DLD1 (cell line): ENCODE measurements at regions not wholly inside any gene's neighbourhood (a gene's known extent, or its start where the extent isn't known, plus 50 kb on each side); places are given as distances from the start of the nearest gene placed in this dataset.

ENCODE experiments used
- in situ Hi-C: cut with HindIII; loops from 2 replicates; pipeline ENCODE4 v1.10.0; 2017; ENCODE audit warnings: low sequenced_read_pairs

DNA sequence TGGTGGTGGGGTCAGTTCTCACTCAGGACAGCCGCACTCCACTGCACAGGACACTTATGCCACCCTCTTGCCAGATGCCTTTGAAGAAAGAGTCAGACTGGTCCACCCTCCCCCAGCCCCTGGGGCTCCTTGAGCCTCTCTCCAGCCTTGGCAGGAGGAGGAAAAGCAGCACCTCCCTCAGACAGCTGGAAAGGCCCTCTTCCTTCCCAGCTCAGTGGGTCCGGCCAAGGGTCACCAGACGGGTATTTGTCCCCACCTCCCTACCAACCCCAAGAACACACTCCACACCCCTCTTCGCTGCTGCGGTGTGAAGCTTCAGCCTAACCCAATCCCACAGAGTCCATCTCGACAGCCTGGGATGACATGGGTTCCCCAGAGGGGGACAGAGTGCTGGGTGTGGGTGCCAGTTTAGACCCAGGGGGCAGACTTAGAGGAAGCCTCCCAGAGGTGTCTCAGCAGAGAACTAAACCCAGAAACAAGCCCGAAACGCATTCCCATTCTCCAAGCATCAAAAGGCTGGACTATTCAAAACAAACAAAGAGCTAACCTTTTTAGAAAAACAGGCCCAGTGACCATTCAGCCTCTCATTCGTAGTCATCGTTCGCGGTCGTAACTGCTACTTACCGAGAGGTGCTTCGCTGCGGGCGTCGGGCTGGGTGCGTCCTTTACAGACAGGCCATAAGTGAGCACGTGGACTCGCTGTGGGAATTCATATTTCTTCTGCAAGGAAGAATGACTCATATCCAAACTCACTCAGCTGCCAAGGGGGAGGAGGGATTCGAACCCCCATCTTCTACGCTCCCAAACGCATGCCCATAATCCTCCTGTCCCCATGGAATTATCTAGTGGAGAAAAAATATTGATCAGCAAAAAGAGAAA lies 57.5 kb upstream of the ANO1 start:
- in situ Hi-C loops = loop anchor here (10.0 kb wide), 1 partner anchor 104 kb away; no protein-coding TSS in a partner anchor

DNA sequence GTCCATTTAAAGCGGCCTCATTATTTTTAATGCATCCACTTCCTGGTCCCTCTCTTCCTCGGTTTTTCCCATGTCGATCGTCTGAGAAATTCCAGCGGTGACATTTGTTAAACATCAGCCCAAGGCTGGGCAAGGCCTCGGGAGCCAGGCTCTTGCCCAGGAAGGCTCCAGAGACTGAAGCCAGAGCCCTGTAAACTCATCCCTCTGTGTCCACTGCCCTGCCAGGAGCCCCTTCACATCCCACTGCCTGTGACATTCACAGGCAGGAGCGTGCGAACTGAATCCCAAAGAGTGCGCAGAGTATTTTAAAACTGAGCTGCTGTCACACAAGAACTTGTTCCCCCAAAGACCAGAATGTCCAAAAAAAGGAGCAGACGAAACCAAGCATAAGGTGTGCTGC lies 56.5 kb upstream of the ANO1 start:
- in situ Hi-C loops = loop anchor here (10.0 kb wide), 1 partner anchor 103 kb away; no protein-coding TSS in a partner anchor

DNA sequence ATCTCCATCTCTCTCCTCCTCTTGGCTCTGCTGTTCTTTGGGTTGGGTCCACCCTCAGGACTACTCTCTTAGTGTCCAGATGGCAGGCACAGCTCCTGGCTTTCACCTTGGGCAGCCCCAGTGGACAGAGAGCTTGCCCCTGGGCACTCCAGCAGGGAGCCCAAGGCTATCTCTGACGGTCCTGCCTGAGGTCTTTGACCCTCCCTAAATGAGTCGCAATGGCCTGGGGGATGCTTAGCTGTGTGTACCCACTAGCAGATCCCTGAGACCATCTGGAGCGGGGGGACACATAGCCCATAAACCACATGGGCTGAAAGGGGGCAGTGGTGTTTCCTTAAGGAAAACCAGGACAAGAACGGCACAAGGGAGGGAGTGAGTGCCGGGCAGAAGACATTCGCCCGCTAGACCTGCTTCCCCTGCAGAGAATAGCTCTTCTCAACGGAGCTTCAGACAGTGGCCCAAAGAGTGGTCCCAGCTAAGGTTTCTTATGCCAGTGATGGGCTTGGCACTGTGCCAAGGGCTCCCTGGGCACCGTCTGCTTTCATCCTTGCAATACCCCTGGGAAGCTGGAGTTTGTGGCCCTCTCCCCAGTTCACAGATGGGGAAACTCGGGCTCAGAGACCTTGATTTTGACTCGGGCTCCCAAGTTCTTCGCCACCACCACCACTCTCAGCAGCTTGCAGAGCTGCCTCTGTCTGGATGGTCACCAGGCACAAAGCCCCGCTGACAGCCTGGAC lies 53.9 kb upstream of the ANO1 start:
- in situ Hi-C loops = loop anchor here (10.0 kb wide), 1 partner anchor 101 kb away; no protein-coding TSS in a partner anchor

DNA sequence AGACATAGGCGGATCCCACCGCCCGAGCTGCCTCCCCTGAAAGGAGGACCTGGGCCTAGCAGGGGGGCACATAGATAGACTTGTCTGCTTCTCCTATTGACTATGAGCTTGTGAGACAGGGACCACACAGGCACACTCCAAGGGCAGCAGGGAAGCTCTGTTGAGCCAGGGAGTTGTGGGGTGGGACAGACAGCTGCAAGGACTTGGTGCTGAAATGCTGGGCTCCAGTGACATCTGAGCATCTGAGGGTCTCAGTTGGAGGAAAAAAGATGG lies 53.4 kb upstream of the ANO1 start:
- in situ Hi-C loops = loop anchor here (10.0 kb wide), 1 partner anchor 100 kb away; no protein-coding TSS in a partner anchor

DNA sequence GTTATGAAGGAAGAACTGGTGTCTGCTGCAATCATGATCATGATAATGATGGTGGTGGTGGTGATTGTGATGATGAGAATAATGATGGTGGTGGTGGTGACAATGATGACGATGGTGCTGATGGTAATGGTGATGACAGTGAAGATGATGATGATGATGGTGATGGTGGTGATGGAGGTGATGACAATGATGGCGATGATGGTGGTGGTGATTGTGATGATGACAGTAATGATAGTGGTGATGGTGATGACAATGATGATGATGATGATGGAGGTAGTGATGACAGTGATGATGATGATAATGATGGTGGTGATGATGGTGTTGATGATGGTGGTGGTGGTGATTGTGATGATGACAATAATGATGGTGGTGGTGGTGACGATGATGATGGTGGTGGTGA lies 52.8 kb upstream of the ANO1 start:
- in situ Hi-C loops = loop anchor here (10.0 kb wide), 1 partner anchor 99 kb away; no protein-coding TSS in a partner anchor

DNA sequence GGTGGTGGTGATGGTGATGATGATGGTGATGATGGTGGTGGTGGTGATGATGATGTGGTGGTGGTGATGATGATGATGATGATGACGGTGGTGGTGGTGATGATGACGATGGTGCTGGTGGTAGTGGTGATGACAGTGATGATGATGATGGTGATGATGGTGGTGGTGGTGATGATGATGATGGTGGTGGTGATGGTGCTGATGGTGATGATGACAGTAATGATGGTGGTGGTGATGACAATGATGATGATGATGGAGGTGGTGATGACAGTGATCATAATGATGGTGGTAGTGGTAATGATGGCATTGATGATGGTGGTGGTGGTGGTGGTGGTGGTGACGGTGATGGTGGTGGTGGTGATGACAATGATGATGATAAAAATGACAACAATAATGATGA lies 52.1 kb upstream of the ANO1 start:
- in situ Hi-C loops = loop anchor here (10.0 kb wide), 1 partner anchor 99 kb away; no protein-coding TSS in a partner anchor

DNA sequence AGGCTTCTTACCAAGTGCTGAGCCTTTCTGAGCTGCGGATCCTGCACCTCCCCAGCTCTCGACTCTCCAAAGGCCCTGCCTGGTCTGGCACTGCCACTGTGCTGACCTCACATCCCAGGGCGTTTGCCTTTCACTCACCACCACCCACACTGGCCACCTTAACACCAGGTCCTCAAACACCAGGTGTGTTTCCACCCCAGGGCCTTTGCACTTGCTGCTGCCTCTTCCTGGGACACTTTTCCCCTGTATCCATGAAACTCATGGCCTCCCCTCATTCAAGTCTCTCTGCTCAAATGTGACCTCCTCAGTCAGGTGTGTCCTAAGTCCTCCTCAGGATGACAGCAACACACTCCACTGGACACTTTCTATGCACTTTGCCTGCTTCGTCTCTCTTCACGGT lies 51.4 kb upstream of the ANO1 start:
- in situ Hi-C loops = loop anchor here (10.0 kb wide), 1 partner anchor 98 kb away; no protein-coding TSS in a partner anchor

DNA sequence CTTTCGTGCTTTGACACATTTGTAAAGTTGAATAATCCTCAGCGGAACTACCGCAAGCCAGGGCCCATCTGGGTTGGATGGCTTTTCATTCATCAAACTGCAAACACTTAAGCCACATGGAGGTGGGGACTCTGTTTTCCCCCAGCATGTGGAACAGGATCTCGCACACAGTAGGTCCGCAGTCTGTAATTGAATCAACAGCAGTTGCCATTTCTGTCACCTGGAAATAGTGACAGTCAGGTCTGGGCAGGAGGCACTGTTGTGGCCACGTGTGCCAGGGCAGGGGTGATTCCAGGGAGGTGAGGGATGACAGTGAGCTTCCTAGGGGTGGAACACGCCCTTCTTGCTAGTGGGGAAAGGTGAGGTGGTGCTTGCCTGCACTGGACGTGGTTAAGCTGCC lies 50.7 kb upstream of the ANO1 start:
- in situ Hi-C loops = loop anchor here (10.0 kb wide), 1 partner anchor 97 kb away; no protein-coding TSS in a partner anchor

DNA sequence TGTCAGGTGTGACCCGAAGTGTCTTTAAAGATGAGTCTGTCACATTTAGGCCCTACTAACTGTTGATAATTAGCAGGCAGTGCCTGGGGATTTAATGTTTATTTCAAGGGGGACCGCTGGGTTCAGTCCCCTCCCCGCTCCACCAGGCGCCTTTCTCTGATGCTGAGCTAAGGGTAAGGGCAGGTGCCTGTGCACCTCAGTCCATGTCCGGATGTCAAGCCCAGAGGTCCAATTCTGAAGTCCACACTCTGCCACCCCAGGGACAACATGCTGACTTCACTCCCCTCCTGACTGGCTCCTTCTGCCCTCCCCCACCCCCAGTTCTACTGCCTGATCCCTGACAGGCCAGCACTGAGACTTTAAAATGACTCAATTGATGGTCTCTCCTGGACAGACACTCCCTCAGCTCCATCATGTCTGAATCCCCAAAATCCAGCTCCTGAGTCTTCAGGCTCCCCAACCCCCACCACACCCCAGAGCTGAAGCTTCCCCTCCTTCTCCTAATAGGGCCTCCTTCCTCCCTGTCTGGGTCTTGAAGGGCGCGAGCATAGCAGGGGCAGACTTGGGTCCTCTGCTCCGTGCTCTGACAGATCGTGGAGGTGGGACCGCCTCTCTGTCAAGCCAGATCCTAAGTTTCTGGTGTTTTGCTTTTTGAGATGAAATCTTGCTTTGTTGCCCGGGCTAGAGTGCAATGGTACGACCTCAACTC lies 49.8 kb upstream of the ANO1 start:
- in situ Hi-C loops = loop anchor here (10.0 kb wide), 1 partner anchor 96 kb away; no protein-coding TSS in a partner anchor
